D721Med (cell line): ENCODE measurements at regions not wholly inside any gene's neighbourhood (a gene's known extent, or its start where the extent isn't known, plus 50 kb on each side); places are given as distances from the start of the nearest gene placed in this dataset.

Experiments used
- DNase-seq: peaks from one replicate; pipeline ENCODE4 v3.0.0; 2011; ENCODE audit warnings: low spot score; ENCODE audit not compliant: insufficient read length
- FAIRE-seq: peaks from 2 replicates; lab custom pipeline; 2011; peaks lifted over from hg19 to GRCh38; lab: Jason Lieb, UNC
- TF ChIP-seq, protein P1 (sequence below): IDR thresholded peaks from 2 replicates; pipeline ENCODE4 v1.5.1; 2012; ENCODE audit warnings: mild to moderate bottlenecking, control low read depth; ENCODE audit not compliant: insufficient read depth; ENCODE audit errors: missing control alignments

DNA sequence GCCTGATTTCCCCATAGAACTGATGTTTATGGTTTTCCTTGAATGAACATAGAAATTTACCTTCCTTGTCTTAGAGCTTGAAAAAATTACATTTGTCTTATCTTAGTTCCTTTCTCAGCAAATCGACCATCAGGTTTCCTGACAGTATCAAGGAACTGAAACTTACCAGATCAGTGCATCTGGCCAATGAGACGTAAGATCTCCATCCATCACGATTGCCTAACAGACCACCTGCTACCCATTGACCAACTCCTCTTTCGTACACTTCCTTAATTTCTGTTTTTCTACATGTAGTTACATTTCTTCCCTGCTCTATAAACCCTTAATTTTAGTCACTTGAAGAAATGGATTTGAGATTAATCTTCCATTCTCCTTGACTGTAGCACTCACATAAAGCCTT is 57.4 kb upstream of the TMPRSS15 start:
- TF ChIP-seq, protein P1, sequence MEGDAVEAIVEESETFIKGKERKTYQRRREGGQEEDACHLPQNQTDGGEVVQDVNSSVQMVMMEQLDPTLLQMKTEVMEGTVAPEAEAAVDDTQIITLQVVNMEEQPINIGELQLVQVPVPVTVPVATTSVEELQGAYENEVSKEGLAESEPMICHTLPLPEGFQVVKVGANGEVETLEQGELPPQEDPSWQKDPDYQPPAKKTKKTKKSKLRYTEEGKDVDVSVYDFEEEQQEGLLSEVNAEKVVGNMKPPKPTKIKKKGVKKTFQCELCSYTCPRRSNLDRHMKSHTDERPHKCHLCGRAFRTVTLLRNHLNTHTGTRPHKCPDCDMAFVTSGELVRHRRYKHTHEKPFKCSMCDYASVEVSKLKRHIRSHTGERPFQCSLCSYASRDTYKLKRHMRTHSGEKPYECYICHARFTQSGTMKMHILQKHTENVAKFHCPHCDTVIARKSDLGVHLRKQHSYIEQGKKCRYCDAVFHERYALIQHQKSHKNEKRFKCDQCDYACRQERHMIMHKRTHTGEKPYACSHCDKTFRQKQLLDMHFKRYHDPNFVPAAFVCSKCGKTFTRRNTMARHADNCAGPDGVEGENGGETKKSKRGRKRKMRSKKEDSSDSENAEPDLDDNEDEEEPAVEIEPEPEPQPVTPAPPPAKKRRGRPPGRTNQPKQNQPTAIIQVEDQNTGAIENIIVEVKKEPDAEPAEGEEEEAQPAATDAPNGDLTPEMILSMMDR, result no peak
- DNase-seq, result no peak
- no peak for FAIRE-seq

DNA sequence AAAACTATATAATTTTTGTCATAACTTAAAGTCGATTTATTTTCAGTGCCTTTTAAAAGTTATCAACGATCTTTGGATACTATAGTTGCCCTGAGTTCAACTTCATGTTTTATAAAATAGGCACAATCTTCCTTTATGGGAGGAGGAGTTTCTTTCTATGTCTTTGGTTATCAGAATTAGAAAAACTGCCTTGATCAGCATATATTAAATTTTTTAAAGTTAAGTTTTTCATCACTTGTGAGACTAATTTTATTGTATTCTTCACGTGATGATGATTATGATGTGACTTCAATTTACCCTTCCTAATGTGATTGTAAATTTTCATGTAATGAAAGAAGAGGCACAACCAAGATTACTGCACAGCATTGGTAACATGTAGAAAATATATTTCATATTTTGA is 58.2 kb upstream of the TMPRSS15 start:
- DNase-seq, result no peak
- FAIRE-seq, result no peak

DNA sequence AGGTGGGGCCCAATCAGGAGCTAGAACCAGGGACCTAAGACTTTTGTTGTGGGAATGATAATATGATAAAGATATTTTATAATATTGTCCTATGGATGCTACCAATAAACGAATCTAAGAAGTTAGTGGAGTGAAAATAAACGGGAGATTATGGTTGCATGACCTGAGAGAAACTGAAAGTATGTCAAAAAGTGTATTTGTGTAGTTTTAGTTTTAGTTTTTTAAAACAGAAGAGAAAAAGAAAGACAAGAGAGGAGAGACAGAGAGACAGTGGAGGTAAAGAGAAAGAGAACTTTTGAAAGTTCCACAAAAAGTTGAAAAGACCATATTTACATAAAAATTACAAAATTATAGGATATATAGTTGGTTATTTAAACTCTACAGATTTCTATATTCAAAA is 64.1 kb upstream of the TMPRSS15 start:
- FAIRE-seq, result no peak
- TF ChIP-seq, protein P1, result no peak
- DNase-seq, result no peak

More for the DNA sequence above, 58.2 kb upstream of the TMPRSS15 start:
- TF ChIP-seq, protein P1, result no peak

DNA sequence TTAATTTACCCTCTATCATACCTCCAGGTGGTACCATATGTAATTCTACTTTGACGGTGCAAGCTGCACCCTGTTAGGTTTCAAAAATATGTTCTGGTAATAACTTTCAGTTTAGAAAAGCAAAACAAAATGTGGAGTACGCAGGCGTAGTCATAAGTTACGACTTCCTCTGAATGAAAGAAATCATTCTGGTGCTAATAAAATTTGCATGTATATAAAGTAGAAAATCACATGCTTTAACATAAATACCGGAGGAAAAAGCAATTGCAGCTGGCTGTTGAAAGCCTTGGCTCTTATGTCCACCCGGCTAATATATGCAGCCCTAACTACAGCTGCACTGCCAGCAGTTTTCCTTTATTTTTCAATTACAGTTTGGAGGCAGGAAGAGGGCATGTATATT is 65.2 kb upstream of the TMPRSS15 start:
- TF ChIP-seq, protein P1, result no peak
- no peak for FAIRE-seq
- DNase-seq, result no peak

DNA sequence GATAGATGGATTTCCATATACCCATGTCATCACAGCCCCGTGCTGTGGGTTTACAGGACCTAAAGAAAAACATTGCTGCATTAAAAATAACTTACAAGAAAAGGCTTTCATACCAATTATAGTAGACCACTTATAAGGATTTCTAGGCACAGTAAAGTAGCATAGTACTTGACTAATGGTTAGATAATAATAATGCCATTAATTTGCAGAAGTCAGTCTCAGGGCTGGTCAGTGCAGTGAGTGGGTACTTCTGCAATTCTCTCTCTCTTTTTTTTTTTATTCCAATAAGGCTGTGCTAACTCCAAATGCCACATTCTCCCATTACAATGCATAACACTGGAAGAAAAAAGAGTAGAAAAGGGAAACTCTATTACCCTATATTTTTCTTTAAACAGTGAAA is 73.1 kb upstream of the TMPRSS15 start:
- no peak for DNase-seq
- no peak for FAIRE-seq
- TF ChIP-seq, protein P1, result no peak

DNA sequence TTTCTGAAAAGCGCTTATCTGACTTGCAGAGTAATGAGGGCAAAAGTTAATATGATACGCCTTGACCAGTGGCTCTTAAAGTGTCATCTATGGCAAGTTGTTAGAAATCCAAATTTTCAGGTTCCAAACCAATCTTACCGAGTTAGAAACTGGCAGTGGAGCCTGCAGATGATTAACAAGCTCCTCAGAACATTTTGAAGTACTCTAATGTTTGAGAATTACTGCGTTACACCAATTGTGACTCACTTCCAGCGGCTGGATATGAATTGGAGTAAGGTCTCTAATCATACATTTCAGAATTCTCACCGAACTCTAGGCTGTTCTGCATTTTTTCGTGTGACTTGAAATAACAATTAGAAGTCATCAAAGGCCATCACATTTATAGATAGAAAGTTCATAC is 73.5 kb upstream of the TMPRSS15 start:
- FAIRE-seq (no peak), DNase-seq (no peak)
- TF ChIP-seq, protein P1, result no peak

DNA sequence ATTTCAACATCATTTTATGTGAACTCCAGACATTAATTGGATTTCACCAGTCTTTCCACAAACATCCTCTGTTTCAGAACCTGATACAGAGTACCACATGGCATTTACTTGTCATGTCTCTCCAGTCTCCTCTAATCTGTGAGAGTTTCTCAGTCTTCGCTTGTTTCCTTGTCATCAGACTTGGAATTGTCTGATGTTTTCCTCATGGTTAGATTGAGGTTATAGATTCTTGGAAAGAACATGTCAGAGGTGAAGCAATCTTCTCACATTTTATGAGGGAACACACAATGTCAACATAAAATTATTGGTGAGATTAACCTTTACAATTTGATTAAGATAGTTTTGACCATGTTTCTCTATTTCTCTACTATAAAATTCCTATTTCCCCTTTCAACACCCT is 74.9 kb upstream of the TMPRSS15 start:
- FAIRE-seq (no peak), DNase-seq (no peak)
- TF ChIP-seq, protein P1, result no peak
